Fibroblast of mammary gland (primary cell): ENCODE measurements at regions not wholly inside any gene's neighbourhood (a gene's known extent, or its start where the extent isn't known, plus 50 kb on each side); places are given as distances from the start of the nearest gene placed in this dataset.

ENCODE experiments used
- DNase-seq: peaks from one replicate; pipeline ENCODE4 v3.0.0-alpha.2; 2010; ENCODE audit warnings: low read depth
- H3K4me3 ChIP-seq: 2 replicates; pipeline ENCODE4 v1.5.1; 2011; ENCODE audit warnings: low read depth, mild to moderate bottlenecking, low read length, moderate library complexity; ENCODE audit not compliant: control insufficient read depth
- CTCF ChIP-seq: conservative IDR thresholded peaks from 2 replicates; pipeline ENCODE4 v1.5.1; 2011; ENCODE audit warnings: low read depth, low read length, inconsistent platforms; ENCODE audit not compliant: control insufficient read depth, insufficient read depth

- no peak overlapping the region for H3K4me3 ChIP-seq
- DNase-seq: peak; percentile 57
- no peak for TF ChIP-seq CTCF
Measured at GRCh38 chr15:37536967-37537605, 397.4 kb upstream of the TMCO5A start.

GRCh38 chr15:37537802-37538201, 396.6 kb upstream of the TMCO5A start:
- no peak for TF ChIP-seq CTCF
- H3K4me3 ChIP-seq: no peak overlapping the region
- peak; percentile 16 for DNase-seq

GRCh38 chr15:37548116-37548515, 386.3 kb upstream of the TMCO5A start:
- TF ChIP-seq CTCF: no peak
- no peak for DNase-seq
- no peak overlapping the region for H3K4me3 ChIP-seq

GRCh38 chr15:37550360-37551024, 383.9 kb upstream of the TMCO5A start:
- DNase-seq: no peak
- no peak for TF ChIP-seq CTCF
- no peak overlapping the region for H3K4me3 ChIP-seq

GRCh38 chr15:37572401-37572800, 362.0 kb upstream of the TMCO5A start:
- no peak overlapping the region for H3K4me3 ChIP-seq
- DNase-seq: no peak
- TF ChIP-seq CTCF: no peak

GRCh38 chr15:37574985-37575384, 359.5 kb upstream of the TMCO5A start:
- H3K4me3 ChIP-seq: no peak overlapping the region
- TF ChIP-seq CTCF: no peak
- DNase-seq: no peak
